ENCODE measurements at regions not wholly inside any gene's neighbourhood (a gene's known extent, or its start where the extent isn't known, plus 50 kb on each side); places are given as distances from the start of the nearest gene placed in this dataset.

GRCh38 chr18:22514655-22515054 is 96.9 kb upstream of the CTAGE1 start:
- TF ChIP-seq, protein P1, sequence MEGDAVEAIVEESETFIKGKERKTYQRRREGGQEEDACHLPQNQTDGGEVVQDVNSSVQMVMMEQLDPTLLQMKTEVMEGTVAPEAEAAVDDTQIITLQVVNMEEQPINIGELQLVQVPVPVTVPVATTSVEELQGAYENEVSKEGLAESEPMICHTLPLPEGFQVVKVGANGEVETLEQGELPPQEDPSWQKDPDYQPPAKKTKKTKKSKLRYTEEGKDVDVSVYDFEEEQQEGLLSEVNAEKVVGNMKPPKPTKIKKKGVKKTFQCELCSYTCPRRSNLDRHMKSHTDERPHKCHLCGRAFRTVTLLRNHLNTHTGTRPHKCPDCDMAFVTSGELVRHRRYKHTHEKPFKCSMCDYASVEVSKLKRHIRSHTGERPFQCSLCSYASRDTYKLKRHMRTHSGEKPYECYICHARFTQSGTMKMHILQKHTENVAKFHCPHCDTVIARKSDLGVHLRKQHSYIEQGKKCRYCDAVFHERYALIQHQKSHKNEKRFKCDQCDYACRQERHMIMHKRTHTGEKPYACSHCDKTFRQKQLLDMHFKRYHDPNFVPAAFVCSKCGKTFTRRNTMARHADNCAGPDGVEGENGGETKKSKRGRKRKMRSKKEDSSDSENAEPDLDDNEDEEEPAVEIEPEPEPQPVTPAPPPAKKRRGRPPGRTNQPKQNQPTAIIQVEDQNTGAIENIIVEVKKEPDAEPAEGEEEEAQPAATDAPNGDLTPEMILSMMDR (IDR thresholded peaks at IDR 0.05): no peak
- no peak for TF ChIP-seq POLR2A (IDR thresholded peaks at IDR 0.05)

Measured in body of pancreas (tissue), 4 donors.